K562 (cell line): ENCODE measurements at regions not wholly inside any gene's neighbourhood (a gene's known extent, or its start where the extent isn't known, plus 50 kb on each side); places are given as distances from the start of the nearest gene placed in this dataset.

Experiments used
- ATAC-seq: fragments of 200-7000 bp; cut with Tn5 transposase; 3 replicates; pipeline ENCODE4 v1.9.1; 2020; ENCODE audit warnings: moderate library complexity
- BruUV-seq: library from RNA; stranded (reverse); fragments of 400-500 nt; replicated peaks from 2 replicates; lab custom pipeline; 2021; lab: Mats Ljungman, UMichigan
- CTCF ChIA-PET: fragments of 300-600 bp; formaldehyde crosslinking; extraction: SDS; loops from one replicate; lab custom pipeline; 2021; ENCODE audit warnings: low intra/inter-chr PET ratio; lab: Yijun Ruan, JAX
- POLR2A ChIA-PET: fragments of 300-600, 350-650 bp; sonication (Branson Sonifier 250); formaldehyde crosslinking; extraction: SDS; loops from one replicate; lab custom pipeline; 2021; ENCODE audit warnings: antibody characterized with exemption, inconsistent platforms; lab: Yijun Ruan, JAX
- DNase-seq, 4 experiments: peaks; one replicate each; pipeline versions ENCODE4 v3.0.0 to v3.0.0-alpha.2; 2011 to 2018; ENCODE audit warnings: low spot score in 3 of 4, mixed read lengths in 3 of 4; ENCODE audit errors: extremely low read depth in 1 of 4
- FAIRE-seq: peaks from 2 replicates; lab custom pipeline; 2011; peaks lifted over from hg19 to GRCh38; lab: Jason Lieb, UNC
- H2AFZ ChIP-seq: 2 replicates; pipeline ENCODE4 v1.6.0; 2011; ENCODE audit warnings: low read depth, low read length, control low read depth, inconsistent platforms
- H3K27ac ChIP-seq: fragments of 200-600 bp; 3 replicates; pipeline ENCODE4 v1.8.0; 2011; ENCODE audit warnings: low read depth, mild to moderate bottlenecking, control low read depth, inconsistent platforms, low read length, moderate library complexity, mixed read lengths; ENCODE audit errors: extremely low read depth
- H3K27me3 ChIP-seq, 2 experiments: fragments of 300-600 bp in 1 of 2; 2 replicates in 1 of 2; 3 replicates in 1 of 2; pipeline versions ENCODE4 v1.6.0 to v1.8.0; 2011; ENCODE audit warnings: inconsistent platforms in 2 of 2, low read length in 2 of 2, mild to moderate bottlenecking in 1 of 2, mixed read lengths in 1 of 2, moderate library complexity in 1 of 2; ENCODE audit not compliant: control insufficient read depth in 2 of 2, insufficient read depth in 2 of 2
- H3K36me3 ChIP-seq: fragments of 300-600 bp; 3 replicates; pipeline ENCODE4 v1.8.0; 2011; ENCODE audit warnings: mild to moderate bottlenecking, low read length, inconsistent platforms; ENCODE audit not compliant: control insufficient read depth, insufficient read depth
- H3K4me1 ChIP-seq, 2 experiments: fragments of 200-600 bp in 1 of 2; replicated peaks in 1 of 2; 2 replicates in 1 of 2; 3 replicates in 1 of 2; pipeline versions ENCODE4 v1.5.1 to v1.8.0; 2011; ENCODE audit warnings: inconsistent platforms in 2 of 2, low read length in 2 of 2, mild to moderate bottlenecking in 1 of 2, mixed read lengths in 1 of 2, moderate library complexity in 1 of 2; ENCODE audit not compliant: control insufficient read depth in 2 of 2, insufficient read depth in 2 of 2
- H3K4me2 ChIP-seq: 2 replicates; pipeline ENCODE4 v1.6.1; 2011; ENCODE audit warnings: low read length, control low read depth, inconsistent platforms, mixed read lengths; ENCODE audit not compliant: insufficient read depth
- H3K4me3 ChIP-seq: fragments of 200-600 bp; sonication (generic), shearing (Covaris generic); 2 replicates; pipeline ENCODE4 v1.5.1; 2016; ENCODE audit warnings: control low read depth, inconsistent platforms
- H3K79me2 ChIP-seq: fragments of 200-600 bp; 3 replicates; pipeline ENCODE4 v1.8.0; 2011; ENCODE audit warnings: low read length, inconsistent platforms; ENCODE audit not compliant: control insufficient read depth, insufficient read depth
- H3K9ac ChIP-seq, 2 experiments: 2 replicates each; pipeline versions ENCODE4 v1.6.0 to v1.6.1; 2011; ENCODE audit warnings: low read depth in 2 of 2, low read length in 2 of 2, control low read depth in 1 of 2, inconsistent platforms in 1 of 2, mild to moderate bottlenecking in 1 of 2, mixed read lengths in 1 of 2; ENCODE audit not compliant: insufficient read depth in 1 of 2
- H3K9me1 ChIP-seq: one replicate; pipeline ENCODE4 v1.6.0; 2011; ENCODE audit warnings: inconsistent platforms, mild to moderate bottlenecking, low read length, moderate library complexity; ENCODE audit not compliant: control insufficient read depth, insufficient read depth
- H3K9me3 ChIP-seq: replicated peaks from 2 replicates; pipeline ENCODE4 v1.5.1; 2011; ENCODE audit warnings: low read depth, low read length, inconsistent platforms; ENCODE audit not compliant: control insufficient read depth, insufficient read depth
- H4K20me1 ChIP-seq: replicated peaks from 2 replicates; pipeline ENCODE4 v1.6.1; 2011; ENCODE audit warnings: low read length, inconsistent platforms, mixed read lengths; ENCODE audit not compliant: control insufficient read depth, insufficient read depth
- ARID2 ChIP-seq: fragments of 450-650 bp; IDR thresholded peaks from 2 replicates; pipeline ENCODE4 v1.6.1; 2017; ENCODE audit warnings: antibody characterized with exemption, mild to moderate bottlenecking
- BHLHE40 ChIP-seq: IDR thresholded peaks from 2 replicates; pipeline ENCODE4 v1.6.1; 2011; ENCODE audit warnings: low read length, improper control_type of control experiment
- CCAR2 ChIP-seq: fragments of 200-400 bp; formaldehyde crosslinking; IDR thresholded peaks from 2 replicates; pipeline ENCODE4 v1.6.1; 2017; ENCODE audit warnings: mild to moderate bottlenecking, low read depth, low read length
- CTCF ChIP-seq, 3 experiments: IDR thresholded peaks in 2 of 3; conservative IDR thresholded peaks in 1 of 3; 2 replicates each; pipeline ENCODE4 v1.5.1; 2011 to 2012; ENCODE audit warnings: low read length in 3 of 3, mild to moderate bottlenecking in 3 of 3, control low read depth in 2 of 3, improper control_type of control experiment in 1 of 3, inconsistent platforms in 1 of 3, low read depth in 1 of 3, mixed read lengths in 1 of 3, moderate library complexity in 1 of 3; ENCODE audit not compliant: insufficient read depth in 2 of 3
- CTCFL ChIP-seq: IDR thresholded peaks from 2 replicates; pipeline ENCODE4 v1.6.1; 2011; ENCODE audit warnings: borderline replicate concordance, low read depth, mild to moderate bottlenecking, moderate library complexity, low read length; ENCODE audit not compliant: insufficient read depth, poor library complexity, severe bottlenecking
- HNRNPUL1 ChIP-seq: fragments of 200-400 bp; formaldehyde crosslinking; IDR thresholded peaks from 2 replicates; pipeline ENCODE4 v1.6.1; 2017; ENCODE audit warnings: low read length
- KHSRP ChIP-seq: fragments of 450-650 bp; IDR thresholded peaks from 2 replicates; pipeline ENCODE4 v1.6.1; 2017
- NCOA1 ChIP-seq: fragments of 450-650 bp; IDR thresholded peaks from 2 replicates; pipeline ENCODE4 v1.6.1; 2016; ENCODE audit warnings: low read depth
- NCOA6 ChIP-seq: fragments of 450-650 bp; IDR thresholded peaks from 2 replicates; pipeline ENCODE4 v1.6.1; 2017; ENCODE audit warnings: mild to moderate bottlenecking
- NCOR1 ChIP-seq: fragments of 450-650 bp; IDR thresholded peaks from 2 replicates; pipeline ENCODE4 v1.6.1; 2016; ENCODE audit warnings: mild to moderate bottlenecking, moderate library complexity
- PPARD ChIP-seq: fragments of 250-450 bp; sonication (Bioruptor Pico); IDR thresholded peaks from 2 replicates; pipeline ENCODE4 v1.8.0; 2022; ENCODE audit warnings: inconsistent platforms, mild to moderate bottlenecking, moderate library complexity
- PYGO2 ChIP-seq: fragments of 450-650 bp; IDR thresholded peaks from 2 replicates; pipeline ENCODE4 v1.6.1; 2016; ENCODE audit warnings: mild to moderate bottlenecking, missing genetic modification characterization, moderate library complexity, missing compliant biosample characterization
- SIRT6 ChIP-seq: IDR thresholded peaks from one replicate; pipeline ENCODE4 v1.6.1; 2012; ENCODE audit warnings: low read depth, mild to moderate bottlenecking, control low read depth, inconsistent platforms, low read length, moderate library complexity
- TRIM24 ChIP-seq, 2 experiments: fragments of 450-650 bp; IDR thresholded peaks; 2 replicates each; pipeline ENCODE4 v1.6.1; 2016
- ZNF121 ChIP-seq: sonication (generic); formaldehyde crosslinking; conservative IDR thresholded peaks from 2 replicates; pipeline ENCODE4 v1.8.0; 2022; ENCODE audit warnings: missing genetic modification reagents
- ZNF134 ChIP-seq: fragments of 250-450 bp; sonication (Bioruptor Pico); conservative IDR thresholded peaks from 2 replicates; pipeline ENCODE4 v1.4.0; 2020
- ZNF780A ChIP-seq: fragments of 250-450 bp; sonication (Bioruptor Pico); IDR thresholded peaks from 2 replicates; pipeline ENCODE4 v1.5.0; 2021; ENCODE audit warnings: mild to moderate bottlenecking
- WGBS: fragments of 100-300 bp; shearing (Covaris generic); methylation state at CpG from one replicate; pipeline ENCODE4 v1.1.6; 2016; ENCODE audit warnings: low coverage, mixed read lengths; ENCODE audit not compliant: insufficient coverage; ENCODE audit errors: missing lambda C conversion rate; 5-methylcytosine and 5-hydroxymethylcytosine counted together
- in situ Hi-C: fragments of 300-500 bp; cut with MboI; formaldehyde crosslinking; loops from 4 replicates; pipeline ENCODE4 v1.15.0; 2018; ENCODE audit warnings: inconsistent platforms, mixed read lengths
- intact Hi-C: fragments of 100-400 bp; cut with micrococcal nuclease; formaldehyde crosslinking; loops from 2 replicates; pipeline ENCODE4 v1.14.2; 2022

DNA sequence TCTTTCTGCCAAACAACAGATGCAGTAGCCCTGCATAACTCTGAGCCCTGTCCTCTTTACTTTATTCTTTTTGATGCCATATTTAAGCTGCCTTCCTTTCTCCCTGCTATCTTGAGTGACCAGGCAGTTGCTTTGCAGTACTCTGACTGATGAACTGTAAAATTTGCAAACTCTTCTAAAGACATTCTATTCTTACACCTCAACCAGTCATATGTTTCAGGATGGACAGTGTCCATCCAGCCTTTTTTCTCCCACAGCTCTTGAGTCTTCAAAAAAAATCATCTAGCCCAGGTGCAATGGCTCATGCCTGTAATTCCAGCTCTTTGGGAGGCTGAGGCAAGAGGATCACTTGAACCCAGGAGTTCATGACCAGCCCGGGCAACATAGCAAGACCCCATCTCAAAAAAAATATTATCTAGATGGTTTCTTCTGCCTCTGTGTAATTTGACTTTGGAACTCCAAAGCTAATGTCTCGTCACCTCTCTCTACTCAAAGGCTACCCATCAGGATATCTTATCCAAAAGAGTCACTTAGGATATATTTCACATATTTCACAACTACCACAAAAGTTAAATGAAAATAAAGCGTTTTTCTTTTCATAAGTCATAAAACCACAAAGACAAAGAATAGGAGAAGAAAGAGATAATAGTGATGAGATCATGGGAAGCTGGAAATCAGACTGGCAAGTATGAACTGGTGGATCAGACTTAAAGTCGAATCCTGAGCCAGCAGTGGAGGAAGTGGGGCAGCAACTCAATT lies 54.6 kb upstream of the IPO9 start:
- CTCF ChIA-PET: no interaction called here

GRCh38 chr1:201774983-201775344 lies 54.0 kb upstream of the IPO9 start:
- FAIRE-seq: no peak
- TF ChIP-seq ZNF780A (CRISPR knock-in tag) (no peak), CTCF (IDR thresholded peaks at IDR 0.05 in 2 of 3, conservative IDR thresholded peaks at IDR 0.05 in 1 of 3; ENCODE audit: insufficient read depth in 2 of 3, low read depth in 1 of 3, low read length in 3 of 3) (peak in 1 of 3 experiments; percentile 30; a peak in 1 of 6 replicates), PPARD (CRISPR knock-in tag) (no peak), CTCFL (peak; percentile 67), ZNF134 (CRISPR knock-in tag) (no peak), NCOA6 (no peak), KHSRP (no peak), BHLHE40 (no peak), PYGO2 (no peak)

More for the DNA sequence above, 54.6 kb upstream of the IPO9 start:
- TF ChIP-seq NCOR1 (no peak), TRIM24 (IDR thresholded peaks at IDR 0.05) (no peak), NCOA1 (no peak), SIRT6 (no peak), ARID2 (no peak), ZNF121 (CRISPR knock-in tag) (peak; percentile 83), CCAR2 (no peak), HNRNPUL1 (no peak)
- BruUV-seq: no TSS peak
- POLR2A ChIA-PET: interaction anchor here (1.0 to 2.4 kb wide), 5 partner anchors 9 to 19 kb away, joined by 4 to 13 read pairs (median 5); no protein-coding TSS in a partner anchor
- H3K9me1 ChIP-seq: no peaks in the 10 kb centered on the region
- no peak overlapping the region for H3K27ac ChIP-seq
- intact Hi-C loops: no loop called here
- ATAC-seq (no peak), DNase-seq (no peak), FAIRE-seq (no peak)
- H3K4me3 ChIP-seq: no peak overlapping the region
- in situ Hi-C loops: no loop called here
- no peaks in the 10 kb centered on the region for H4K20me1 ChIP-seq
- no peaks in the 10 kb centered on the region for H3K36me3 ChIP-seq
- no peaks in the 10 kb centered on the region for H3K79me2 ChIP-seq
- H3K4me1 ChIP-seq: peaks cover 0 to 8% of the 10 kb centered on the region in 2 experiments; a peak in 2 of 5 replicates
- WGBS: 18% methylated on average over 4 of the region's 4 CpGs
- no peaks in the 10 kb centered on the region for H3K9me3 ChIP-seq
- H3K27me3 ChIP-seq: no peaks in the 10 kb centered on the region; a peak in 1 of 5 replicates
- no peak overlapping the region for H2AFZ ChIP-seq
- H3K4me2 ChIP-seq: no peak overlapping the region
- H3K9ac ChIP-seq: no peak overlapping the region

More at GRCh38 chr1:201774983-201775344, 54.0 kb upstream of the IPO9 start:
- intact Hi-C loops: no loop called here
- Histone ChIP-seq H2AFZ (no peak overlapping the region), H3K4me2 (no peak overlapping the region), H3K4me3 (no peak overlapping the region), H3K36me3 (no peaks in the 10 kb centered on the region), H3K9me3 (no peaks in the 10 kb centered on the region), H3K4me1 (peaks cover 0 to 8% of the 10 kb centered on the region in 2 experiments; a peak in 2 of 5 replicates), H3K27me3 (no peaks in the 10 kb centered on the region; a peak in 1 of 5 replicates), H3K9ac (no peak overlapping the region), H3K9me1 (no peaks in the 10 kb centered on the region), H4K20me1 (no peaks in the 10 kb centered on the region), H3K27ac (no peak overlapping the region), H3K79me2 (no peaks in the 10 kb centered on the region)
- ChIA-PET CTCF (no interaction called here), POLR2A (interaction anchor here (1.0 to 2.4 kb wide), 5 partner anchors 8 to 19 kb away, joined by 4 to 13 read pairs (median 5); no protein-coding TSS in a partner anchor)
- 22% methylated on average over 1 of the region's 1 CpG for WGBS
- in situ Hi-C loops: no loop called here
- no TSS peak for BruUV-seq
- ATAC-seq (peak; percentile 66), DNase-seq (no peak)
